OCI-LY1 (cell line): ENCODE measurements at regions not wholly inside any gene's neighbourhood (a gene's known extent, or its start where the extent isn't known, plus 50 kb on each side); places are given as distances from the start of the nearest gene placed in this dataset.

Source experiments
- EZH2 ChIP-seq: fragments of 200-600 bp; sonication (generic), shearing (Covaris generic); IDR thresholded peaks from 2 replicates; pipeline ENCODE4 v1.8.0; 2017; ENCODE audit warnings: borderline replicate concordance, mixed run types, mild to moderate bottlenecking, antibody characterized with exemption, low read length, moderate library complexity, mixed read lengths
- TF ChIP-seq, protein P1 (sequence below): fragments of 200-600 bp; sonication (generic), shearing (Covaris generic); IDR thresholded peaks from 2 replicates; pipeline ENCODE4 v1.5.1; 2017; ENCODE audit warnings: mild to moderate bottlenecking, antibody characterized with exemption, low read length, moderate library complexity, mixed read lengths

DNA sequence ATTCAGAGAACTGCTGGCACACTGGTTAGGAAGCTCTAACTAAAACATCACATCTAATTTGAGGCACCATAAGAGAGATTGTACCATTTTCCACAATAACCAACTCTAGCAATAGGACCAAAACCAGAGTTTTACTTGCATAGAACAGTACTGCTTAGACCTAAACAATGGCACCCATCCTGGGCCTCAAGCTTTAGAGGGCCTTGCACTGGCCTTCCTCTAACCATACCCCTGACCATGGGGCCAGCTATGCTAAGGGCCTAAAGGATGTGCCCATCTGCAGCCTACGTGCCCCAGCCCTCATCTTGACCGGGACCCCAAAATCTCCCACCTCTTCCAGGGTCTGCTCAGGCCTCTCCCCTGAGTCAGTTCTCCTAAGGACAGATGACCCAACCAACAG, 74.4 kb upstream of the ARHGAP32 start:
- TF ChIP-seq, protein P1, sequence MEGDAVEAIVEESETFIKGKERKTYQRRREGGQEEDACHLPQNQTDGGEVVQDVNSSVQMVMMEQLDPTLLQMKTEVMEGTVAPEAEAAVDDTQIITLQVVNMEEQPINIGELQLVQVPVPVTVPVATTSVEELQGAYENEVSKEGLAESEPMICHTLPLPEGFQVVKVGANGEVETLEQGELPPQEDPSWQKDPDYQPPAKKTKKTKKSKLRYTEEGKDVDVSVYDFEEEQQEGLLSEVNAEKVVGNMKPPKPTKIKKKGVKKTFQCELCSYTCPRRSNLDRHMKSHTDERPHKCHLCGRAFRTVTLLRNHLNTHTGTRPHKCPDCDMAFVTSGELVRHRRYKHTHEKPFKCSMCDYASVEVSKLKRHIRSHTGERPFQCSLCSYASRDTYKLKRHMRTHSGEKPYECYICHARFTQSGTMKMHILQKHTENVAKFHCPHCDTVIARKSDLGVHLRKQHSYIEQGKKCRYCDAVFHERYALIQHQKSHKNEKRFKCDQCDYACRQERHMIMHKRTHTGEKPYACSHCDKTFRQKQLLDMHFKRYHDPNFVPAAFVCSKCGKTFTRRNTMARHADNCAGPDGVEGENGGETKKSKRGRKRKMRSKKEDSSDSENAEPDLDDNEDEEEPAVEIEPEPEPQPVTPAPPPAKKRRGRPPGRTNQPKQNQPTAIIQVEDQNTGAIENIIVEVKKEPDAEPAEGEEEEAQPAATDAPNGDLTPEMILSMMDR = no peak
- no peak for TF ChIP-seq EZH2
